Activated CD4-positive, alpha-beta T cell treated with anti-CD3 and anti-CD28 coated beads for 24 hours (primary cell): ENCODE measurements at regions not wholly inside any gene's neighbourhood (a gene's known extent, or its start where the extent isn't known, plus 50 kb on each side); places are given as distances from the start of the nearest gene placed in this dataset.

Experiments used
- DNase-seq, 2 donors: peaks; one replicate each; pipeline ENCODE4 v3.0.0-alpha.2; 2020; ENCODE audit warnings: low read depth in 2 of 2

DNA sequence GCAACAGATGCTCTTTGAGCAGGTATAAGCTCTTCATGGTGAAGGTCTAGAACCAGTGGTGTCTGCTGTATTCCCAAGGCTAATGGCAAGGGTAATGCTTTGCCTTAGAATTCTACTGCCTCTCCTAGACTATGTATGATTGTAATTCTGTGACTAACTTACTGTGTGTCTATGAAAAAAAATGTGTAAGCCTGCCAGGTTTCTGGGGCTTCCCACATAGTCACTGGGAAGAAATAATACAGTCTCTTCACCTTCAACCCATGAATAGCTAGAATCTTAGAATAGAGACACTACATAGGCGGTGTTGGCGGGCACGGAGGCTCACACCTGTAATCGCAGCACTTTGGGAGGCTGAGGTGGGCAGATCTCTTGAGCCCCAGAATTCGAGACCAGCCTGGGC is 84.1 kb downstream of the C11orf91 start:
- DNase-seq = no peak

DNA sequence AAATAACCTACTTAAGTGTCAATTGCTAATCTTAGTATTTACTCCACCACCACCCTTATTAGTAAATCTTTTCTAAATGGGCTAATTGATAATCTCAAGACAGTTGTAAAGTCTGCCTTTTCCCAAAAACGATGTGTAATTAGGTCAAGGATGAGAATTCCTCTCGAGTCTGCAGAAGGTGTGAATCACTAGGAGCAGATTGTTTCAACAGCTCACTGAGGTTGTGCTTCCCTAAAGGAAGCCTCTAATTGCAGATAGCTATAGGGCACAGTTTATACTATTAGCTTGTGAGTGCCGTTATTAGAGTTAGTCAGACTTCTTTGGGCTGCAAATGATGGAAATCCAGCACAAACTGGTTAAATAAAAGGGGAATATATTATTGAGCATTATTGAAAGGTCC is 84.9 kb downstream of the C11orf91 start:
- no peak for DNase-seq

DNA sequence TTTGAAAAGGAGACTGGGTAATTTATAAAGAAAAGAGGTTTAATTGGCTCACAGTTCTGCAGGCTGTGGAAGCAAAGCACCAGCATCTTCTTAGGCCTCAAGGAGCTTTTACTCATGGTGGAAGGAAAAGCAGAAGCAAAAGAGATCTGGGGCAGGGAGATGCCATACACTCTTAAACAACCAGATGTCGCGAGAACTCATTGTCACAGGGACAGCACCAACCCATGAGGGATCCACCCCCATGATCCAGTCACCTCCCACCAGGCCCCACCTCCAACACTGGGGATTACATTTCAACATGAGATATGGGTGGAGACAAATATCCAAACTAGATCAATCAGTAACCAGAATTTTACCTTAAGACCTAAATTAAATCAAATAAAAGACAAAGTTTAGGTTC is 87.2 kb downstream of the C11orf91 start:
- no peak for DNase-seq

DNA sequence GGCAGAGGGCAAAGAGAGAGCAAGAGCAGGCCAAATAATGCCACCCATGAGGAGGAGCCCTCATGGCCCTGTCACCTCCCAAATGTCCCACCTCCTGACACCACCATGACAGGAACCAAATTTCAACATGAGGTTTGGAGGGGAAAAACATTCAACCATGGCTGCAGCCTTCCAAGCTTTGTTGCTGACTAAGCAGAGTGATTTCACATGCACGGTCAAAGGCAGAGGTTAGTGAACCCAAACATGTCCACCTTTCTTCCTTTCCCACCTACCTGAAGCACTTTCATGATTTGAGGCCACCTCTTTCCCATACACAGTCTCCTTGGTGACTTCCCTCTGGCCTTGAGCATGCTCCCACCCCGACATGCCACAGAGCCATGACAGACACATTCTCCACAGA is 89.7 kb downstream of the C11orf91 start:
- DNase-seq = no peak

DNA sequence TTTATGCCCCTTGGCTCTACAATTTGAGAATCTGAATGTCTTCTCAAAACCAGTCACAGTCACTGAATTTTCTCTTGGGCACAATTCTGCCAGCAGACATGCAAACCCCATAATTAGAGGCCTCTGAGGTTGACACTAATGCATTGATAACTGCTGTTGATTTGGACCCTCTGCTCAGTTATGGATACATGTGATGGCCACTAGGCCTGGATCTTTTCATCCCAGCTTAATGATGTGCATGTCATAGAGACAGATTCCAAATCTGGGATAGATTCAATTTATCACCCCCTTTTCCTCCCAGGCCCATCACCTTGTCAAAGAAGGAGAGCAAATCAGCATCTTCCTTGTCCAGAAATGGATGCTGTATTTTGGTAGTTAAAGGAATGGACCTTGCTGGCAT is 92.2 kb downstream of the C11orf91 start:
- DNase-seq = no peak

DNA sequence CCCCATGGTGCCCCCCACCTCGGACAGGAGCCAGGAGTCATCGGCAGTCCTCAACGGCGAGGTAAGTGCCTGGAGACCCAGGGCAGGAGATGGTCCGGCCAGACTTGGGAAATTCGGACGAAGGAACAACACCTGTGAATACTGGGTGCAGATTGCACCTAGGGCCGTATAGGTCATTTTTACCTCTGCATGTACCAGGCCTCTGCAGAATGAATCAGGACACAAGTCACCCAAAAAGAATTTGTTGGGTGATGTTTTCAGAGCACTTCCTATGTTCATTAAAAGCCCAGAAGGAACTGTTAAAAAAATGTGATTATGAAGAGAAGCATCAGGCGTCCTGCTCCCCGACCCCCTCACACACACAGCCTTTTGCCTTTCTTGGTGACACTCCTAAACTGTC is 93.9 kb downstream of the C11orf91 start:
- no peak for DNase-seq

DNA sequence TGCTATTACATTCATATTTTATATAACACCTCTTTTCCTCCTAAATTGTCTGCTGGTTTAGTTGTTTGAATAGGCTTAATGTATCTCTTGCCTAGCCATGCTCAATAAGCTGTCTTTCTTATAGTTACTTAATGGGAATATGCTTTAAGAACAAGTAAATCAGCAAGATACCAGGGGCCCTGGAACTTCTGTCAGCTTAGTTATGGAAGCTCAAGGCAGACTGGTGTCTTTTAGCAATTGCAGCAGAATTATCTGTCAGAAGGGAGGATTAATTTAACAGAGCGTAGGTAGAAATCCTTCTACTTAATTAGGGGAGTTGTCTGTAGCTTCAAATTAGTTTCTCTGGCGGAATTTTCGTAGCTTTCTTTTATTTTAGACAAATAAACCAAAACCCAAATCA is 94.9 kb downstream of the C11orf91 start:
- no peak for DNase-seq

DNA sequence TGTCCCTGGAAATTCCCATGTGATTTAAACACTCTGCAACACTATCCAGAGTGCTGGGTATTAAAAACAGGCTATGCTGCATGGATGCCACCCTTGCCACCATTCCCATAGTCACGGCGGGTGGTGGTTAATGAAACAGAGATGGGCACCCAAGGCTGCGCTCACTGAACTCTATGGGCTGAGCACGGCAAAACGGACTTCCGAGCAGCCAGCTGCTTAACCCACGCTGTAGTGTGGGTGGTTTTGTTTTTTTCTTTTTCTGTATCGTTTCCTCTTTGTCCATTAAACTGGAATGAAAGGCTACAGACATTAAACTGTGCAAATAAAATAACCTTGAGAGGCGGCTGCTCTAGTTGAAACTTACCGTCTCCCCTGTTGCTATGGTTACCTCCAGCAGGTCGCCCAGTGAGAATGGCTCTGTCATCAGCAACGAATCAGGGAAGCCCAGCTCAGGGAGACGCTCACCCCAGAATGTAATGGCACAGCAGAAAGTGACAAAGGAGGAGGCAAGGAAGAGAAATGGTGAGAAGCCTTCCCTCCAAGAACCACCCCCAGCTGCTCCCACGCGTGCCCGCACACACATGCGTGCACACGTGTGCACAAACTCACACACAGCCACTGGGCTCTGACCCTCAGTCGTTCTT is 102.1 kb downstream of the C11orf91 start:
- DNase-seq = no peak

DNA sequence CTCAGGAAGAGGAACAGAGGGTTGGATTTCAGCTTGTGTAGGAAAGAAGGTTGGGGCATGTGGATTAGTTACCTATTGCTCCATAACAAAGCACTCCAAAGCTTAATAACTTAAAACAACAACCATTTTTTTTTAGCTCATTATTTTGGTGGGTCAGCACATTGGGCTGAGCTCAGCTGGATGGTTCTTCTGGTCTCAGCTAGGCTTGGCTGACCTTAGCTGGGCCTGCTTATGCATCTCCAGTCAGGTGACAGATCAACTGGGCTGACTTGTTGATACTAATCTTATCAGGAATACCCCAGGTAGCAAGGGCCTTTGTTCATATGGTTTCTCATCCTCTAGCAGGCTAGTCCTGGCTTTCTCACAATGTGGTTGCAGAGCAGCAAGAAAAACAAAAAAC is 106.4 kb downstream of the C11orf91 start:
- no peak for DNase-seq

DNA sequence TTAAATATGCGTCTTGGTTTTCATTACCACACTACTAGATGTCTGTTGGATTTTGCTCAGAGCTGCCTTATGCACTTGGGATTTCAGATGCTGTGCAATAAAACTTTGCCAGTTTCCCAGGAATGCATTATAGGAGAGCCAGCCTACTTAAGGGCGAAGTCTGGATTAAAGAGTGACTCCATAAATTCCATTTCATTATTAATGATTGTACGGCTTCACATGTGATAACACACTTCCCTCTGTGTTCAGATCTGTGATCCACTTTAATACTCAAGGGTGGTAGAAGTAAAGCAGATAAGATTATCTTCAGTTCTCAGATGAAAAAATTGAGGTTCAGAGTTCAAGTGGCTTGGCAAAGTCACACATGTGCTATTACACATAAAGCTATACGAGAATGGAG is 110.2 kb downstream of the C11orf91 start:
- no peak for DNase-seq

DNA sequence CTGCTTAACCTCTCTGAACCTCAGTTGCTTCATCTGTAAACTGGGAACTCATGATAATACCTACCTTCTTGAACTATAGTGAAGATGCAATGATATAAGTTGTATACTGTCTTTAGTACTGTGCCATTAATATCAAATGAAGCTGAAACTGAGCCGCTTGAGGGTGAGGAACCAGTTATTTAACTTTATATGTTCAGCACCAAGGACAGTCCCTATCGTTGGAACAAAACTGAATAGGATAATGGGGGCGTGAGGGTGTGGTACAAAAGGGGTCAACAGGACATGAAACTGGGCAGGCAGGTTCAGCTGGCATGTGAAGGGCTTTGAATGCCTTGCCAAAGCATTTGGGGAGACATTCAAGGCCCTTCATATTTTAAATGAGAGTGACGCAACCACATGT is 112.6 kb downstream of the C11orf91 start:
- DNase-seq = no peak

DNA sequence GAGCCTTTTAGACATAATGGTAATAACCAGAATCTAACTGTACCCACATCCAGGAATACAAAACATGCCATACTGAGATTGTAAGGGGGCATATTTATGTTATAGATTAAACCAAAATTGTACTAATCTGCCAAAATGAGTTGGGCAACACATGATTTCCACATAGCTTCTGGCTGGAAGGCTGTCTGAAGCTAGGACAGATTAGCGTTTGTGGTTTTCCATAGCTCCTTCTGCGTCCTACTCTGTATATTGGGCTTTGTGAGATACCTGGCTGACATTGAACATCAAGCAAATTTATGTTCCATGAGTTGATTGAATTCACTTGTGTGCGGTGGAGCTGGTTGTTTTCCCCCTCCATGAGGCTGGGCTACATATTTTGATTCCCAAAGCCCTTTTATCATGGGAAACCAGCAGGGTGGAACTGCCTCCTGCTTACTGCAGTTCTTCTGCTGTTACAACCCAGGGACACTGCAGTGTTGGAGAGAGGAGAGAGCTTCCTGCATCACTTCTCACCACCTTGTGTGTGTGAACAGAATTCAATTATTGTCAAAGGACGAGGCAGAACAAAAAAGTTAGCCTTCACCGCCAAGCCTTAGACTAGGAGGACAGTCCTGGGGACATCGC is 114.9 kb downstream of the C11orf91 start:
- no peak for DNase-seq

DNA sequence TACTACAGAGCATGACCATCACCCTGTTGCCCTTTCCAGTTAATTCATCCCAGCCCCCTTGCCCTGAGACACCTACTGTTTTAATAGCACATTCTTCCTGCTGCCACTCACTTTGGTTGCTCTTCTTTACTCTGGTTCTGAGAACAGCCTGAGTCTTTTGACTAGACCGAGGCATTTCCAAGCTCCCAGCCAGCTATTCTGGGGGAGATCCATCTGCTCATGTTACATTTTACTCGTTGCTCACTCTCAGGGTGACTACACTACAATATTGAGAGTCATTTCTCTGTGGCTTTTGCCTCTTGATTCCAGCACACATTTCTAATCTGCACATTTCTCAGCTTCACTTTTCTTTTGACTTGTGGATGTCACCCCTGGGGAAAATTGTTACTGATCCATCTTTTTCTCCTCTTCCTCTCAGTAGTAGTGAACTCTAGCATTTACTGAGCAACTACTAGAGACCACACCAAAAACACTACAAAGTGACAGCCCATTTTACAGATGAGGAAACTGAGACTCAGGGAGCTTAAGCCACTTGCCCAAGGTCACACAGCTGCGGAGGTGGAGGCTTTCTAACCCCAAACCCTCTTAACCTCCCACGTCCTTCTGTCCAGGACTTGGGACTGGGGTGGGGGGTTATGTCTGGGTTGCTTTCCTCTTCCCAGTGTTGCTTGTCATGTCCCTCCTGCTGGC is 117.8 kb downstream of the C11orf91 start:
- no peak for DNase-seq

DNA sequence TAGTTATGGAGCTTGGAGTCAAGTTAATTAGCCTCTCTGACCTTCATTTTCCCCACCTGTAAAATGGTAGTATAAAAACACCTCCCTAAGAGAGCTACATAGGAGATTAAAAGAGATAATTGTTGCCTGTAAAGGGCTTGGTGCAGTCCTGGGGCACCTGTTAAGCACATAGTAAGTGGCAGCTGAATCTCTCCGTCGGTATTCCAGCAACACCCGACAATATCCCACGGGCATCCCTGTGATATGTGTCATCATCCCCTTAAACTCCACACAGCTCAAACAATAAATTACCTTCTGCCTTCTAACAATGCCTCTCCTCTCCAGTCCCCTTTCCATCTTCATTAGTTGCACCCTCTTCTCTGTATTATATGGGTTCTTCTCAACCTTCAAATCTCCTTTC is 121.5 kb downstream of the C11orf91 start:
- no peak for DNase-seq

DNA sequence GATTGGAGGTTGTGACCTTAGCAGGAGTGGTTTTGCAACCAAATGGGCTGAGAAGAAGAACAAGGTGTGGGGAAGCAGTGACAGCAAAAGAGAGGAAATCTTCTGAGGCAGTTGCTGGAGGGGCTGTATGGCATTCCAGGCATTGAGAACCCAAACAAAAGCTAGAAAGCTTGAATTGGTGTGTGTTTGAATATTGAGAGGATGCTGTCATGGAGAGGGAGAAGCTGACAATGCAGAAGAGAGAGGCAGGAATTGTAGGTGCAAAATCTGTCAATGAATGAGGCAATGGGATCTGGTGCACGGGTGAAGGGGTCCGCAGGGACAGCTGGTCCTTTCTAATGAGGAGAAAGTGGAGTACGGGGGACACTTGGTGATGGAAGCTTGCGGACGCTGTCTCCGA is 123.4 kb downstream of the C11orf91 start:
- no peak for DNase-seq

DNA sequence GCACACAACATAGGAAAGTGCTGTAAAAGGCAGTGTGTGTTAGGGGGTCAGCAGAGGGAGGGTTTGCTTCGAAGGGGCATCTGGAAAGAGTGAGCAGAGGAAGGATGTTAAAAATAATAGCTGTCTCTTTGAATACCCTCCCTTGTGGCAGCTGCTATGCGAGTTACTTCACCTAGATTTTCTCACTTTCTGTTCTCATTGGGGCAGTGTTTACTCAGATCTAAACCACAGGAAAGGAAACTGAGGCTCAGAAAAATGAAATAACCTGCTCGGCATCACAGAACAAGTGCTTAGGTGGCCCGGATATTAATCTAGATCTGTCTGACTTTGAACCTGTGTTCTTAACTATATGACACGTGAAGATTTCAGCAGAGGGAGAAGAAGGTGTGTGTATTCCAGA is 125.3 kb downstream of the C11orf91 start:
- no peak for DNase-seq

DNA sequence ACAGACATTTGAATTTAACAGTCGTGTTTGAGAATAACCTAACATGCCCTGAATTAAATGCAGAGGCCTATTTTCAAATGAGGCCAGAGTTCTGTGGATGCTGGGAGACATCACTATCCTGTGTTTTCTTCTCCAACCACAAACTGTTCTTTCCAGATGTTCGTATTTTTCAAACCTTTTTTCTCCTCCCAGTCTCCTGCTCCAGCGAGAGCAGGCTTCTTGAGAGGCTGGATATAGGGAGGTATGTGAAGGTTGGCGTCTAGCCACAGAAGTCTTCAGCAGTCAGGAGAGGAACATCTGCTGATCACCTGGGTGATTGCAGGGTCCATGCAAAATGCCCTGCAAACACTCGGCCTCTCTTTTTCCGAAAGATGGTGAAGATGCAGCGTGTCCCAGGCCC is 126.3 kb downstream of the C11orf91 start:
- DNase-seq = no peak

DNA sequence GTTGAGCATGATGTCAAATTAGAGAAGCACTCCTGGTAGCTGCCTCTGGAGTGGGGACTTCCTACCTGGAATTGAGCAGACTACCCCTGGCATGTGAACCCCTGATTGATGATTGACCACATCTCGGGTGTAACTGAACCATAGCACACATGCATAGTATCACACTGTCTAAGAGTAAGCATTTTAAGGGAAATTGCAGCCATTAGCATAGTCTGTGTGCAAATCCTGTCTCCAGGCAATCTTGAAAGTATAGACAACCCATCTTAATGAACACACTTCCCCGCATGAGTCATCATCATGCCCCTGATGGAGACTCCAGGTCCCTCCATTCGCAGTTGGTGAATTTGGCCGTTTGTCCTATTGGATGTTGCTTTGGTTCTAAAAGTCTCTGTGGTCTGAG is 131.3 kb downstream of the C11orf91 start:
- no peak for DNase-seq

DNA sequence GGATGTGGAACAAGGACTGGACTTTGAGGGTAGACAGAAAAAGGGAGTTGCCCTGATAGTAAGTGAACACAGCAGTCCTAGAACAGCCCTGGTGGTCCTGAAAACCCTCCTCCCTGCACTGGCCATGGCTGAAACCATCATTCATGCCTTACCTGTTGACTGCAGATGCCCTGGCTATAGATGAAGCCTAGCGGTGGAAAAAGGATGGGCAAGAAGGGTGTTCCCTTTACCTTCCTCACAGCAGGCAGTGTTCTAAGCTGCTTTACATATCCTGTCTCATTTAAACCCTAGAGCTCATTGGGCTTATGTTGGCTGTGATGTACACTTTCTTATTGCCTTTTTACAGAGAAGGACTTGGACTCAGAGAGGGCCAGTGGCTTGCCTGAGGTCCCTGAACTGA is 133.6 kb downstream of the C11orf91 start:
- no peak for DNase-seq

DNA sequence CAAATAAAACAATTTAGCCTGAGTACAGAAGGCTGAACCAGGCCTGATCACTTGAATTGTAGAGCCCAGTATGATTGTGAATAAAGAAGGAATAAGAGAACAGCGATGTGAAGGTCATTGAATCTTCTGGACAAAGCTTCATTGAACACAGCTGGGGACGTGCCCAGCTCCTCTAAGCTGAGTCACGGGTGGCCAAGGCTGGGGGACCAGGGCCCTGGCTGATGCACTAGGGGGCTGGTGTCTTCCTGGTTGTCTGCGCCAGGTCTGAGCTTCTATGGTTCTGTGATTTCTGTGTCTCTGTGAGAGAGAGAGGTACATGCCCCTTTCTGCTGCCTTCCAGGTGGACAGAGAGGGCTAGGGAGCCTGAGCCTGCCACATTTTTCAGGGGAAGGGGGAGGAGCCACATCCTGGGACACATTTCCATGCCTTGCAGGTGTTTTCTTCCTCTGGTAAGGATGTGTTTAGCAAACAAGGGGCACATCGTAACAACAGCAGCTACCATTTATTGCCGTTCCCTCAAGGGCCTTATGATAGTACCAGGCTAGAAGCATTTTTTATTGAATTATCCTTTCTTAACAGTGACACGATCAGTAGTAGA is 135.7 kb downstream of the C11orf91 start:
- DNase-seq = no peak

DNA sequence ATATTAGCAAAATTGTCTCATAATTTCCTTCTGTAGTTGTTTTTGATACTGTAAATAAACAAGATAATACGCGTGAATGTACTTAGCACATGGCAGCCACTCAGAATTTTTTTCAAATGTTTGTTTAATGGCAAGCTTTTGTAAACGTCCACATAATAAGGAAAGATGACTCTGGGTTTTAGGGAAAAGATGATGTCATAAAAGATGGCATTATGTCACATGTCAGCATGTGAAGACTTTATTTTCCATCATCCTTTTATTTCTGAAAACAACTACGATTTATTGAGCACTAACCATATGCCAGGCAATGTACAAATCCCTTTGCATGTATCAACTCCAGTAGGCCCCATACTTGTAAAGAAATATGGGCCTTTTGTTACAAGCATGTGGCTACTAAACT is 139.9 kb downstream of the C11orf91 start:
- DNase-seq = no peak

DNA sequence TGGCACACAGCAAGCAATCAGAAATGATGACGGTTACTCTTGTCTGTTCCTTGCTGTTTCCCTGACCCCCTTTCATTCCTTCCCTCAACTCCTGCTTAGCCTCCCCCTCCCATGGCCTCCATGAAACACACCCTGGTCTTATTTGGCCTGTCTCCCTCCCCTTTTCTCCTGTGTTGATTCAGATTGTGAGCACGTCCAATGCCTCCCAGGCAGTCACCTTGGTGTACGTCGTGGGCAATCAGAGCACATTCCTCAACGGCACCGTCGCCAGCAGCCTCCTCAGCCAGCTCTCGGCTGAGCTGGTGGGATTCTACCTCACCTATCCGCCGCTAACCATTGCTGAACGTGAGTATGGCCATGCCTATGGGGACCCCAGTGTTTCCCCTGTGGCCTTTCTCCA is 141.1 kb downstream of the C11orf91 start:
- DNase-seq = no peak

DNA sequence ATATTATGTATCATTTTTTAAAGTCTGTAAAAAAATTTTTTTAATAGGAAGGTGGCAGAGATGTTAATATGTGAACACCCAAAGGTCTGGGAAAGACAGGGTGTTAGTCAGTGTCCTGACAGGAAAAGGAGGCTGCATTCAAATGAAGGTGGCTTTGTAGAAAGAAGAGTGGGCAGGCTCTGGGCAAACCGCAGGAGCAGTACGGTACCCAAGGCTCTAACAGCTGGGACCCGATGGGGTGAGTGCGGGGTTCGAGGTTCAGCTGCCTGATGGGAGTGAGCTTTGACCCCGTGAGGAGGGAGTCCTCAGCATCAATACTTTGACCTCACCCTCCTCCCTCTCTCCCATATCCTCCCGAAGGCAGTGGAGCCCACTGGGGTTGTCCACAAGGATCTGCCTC is 142.5 kb downstream of the C11orf91 start:
- no peak for DNase-seq
